Liver (tissue), 2 donors: ENCODE measurements at regions not wholly inside any gene's neighbourhood (a gene's known extent, or its start where the extent isn't known, plus 50 kb on each side); places are given as distances from the start of the nearest gene placed in this dataset.

Experiments
- CTCF ChIP-seq: fragments of 150-350 bp; IDR thresholded peaks from 2 replicates; pipeline ENCODE4 v1.5.1; 2017; ENCODE audit warnings: improper control_type of control experiment, low read depth, low read length; ENCODE audit not compliant: missing input control
- REST ChIP-seq: IDR thresholded peaks from 2 replicates; pipeline ENCODE4 v1.6.1; 2016; ENCODE audit warnings: antibody characterized with exemption, mild to moderate bottlenecking
- donor health status: healthy.

DNA sequence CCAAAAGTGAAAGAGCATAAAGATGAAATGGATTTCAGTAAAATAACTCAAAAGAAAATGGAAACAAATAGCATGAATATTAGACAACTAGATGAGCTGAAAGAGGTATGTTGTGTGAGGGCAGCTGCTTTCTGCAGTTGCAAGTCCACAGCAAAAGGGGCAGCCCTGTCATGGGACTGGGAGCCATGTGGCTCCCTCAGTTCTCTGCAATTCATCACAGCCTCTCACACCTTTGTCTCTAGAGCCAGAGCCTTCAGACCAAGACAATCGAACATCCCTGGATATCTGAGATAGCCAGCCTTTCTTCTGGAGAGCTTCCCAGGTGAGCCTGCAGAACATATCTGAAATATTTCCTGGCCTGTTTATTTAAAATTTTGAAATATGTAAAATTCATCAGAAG, 538.7 kb downstream of the REEP3 start:
- TF ChIP-seq REST, result no peak
- TF ChIP-seq CTCF, result no peak
